Kidney epithelial cell (primary cell): ENCODE measurements at regions not wholly inside any gene's neighbourhood (a gene's known extent, or its start where the extent isn't known, plus 50 kb on each side); places are given as distances from the start of the nearest gene placed in this dataset.

Experiments
- DNase-seq: peaks from one replicate; pipeline ENCODE4 v3.0.0-alpha.2; 2010; ENCODE audit warnings: low read depth
- H3K27me3 ChIP-seq: 2 replicates; pipeline ENCODE4 v1.6.0; 2011; ENCODE audit warnings: low read length; ENCODE audit not compliant: control insufficient read depth, insufficient read depth
- H3K36me3 ChIP-seq: 2 replicates; pipeline ENCODE4 v1.5.1; 2011; ENCODE audit warnings: low read length; ENCODE audit not compliant: control insufficient read depth, insufficient read depth
- H3K4me3 ChIP-seq: 2 replicates; pipeline ENCODE4 v1.5.1; 2011; ENCODE audit warnings: low read depth, mild to moderate bottlenecking, control low read depth, low read length
- TF ChIP-seq, protein P1 (sequence below): IDR thresholded peaks from 2 replicates; pipeline ENCODE4 v1.5.1; 2011; ENCODE audit warnings: mild to moderate bottlenecking, moderate library complexity, low read length, control low read depth, inconsistent platforms; ENCODE audit not compliant: insufficient read depth, poor library complexity, severe bottlenecking

DNA sequence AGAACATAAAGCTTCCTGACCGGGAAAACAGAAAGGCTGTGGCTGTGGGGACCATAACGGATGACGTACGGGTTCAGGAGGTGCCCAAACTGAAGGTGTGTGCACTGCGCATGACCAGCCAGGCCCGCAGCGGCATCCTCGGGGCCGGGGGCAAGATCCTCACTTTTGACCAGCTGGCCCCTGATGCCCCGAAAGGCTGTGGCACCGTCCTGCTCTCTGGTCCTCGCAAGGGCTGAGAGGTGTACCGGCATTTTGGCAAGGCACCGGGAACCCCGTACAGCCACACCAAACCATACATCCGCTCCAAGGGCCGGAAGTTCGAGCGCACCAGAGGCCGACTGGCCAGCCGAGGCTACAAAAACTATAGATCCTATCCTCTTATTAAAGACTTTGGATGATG, 179.3 kb downstream of the PTN start:
- Histone ChIP-seq H3K4me3 (no peak overlapping the region), H3K36me3 (no peaks in the 10 kb centered on the region), H3K27me3 (no peaks in the 10 kb centered on the region)
- TF ChIP-seq, protein P1, sequence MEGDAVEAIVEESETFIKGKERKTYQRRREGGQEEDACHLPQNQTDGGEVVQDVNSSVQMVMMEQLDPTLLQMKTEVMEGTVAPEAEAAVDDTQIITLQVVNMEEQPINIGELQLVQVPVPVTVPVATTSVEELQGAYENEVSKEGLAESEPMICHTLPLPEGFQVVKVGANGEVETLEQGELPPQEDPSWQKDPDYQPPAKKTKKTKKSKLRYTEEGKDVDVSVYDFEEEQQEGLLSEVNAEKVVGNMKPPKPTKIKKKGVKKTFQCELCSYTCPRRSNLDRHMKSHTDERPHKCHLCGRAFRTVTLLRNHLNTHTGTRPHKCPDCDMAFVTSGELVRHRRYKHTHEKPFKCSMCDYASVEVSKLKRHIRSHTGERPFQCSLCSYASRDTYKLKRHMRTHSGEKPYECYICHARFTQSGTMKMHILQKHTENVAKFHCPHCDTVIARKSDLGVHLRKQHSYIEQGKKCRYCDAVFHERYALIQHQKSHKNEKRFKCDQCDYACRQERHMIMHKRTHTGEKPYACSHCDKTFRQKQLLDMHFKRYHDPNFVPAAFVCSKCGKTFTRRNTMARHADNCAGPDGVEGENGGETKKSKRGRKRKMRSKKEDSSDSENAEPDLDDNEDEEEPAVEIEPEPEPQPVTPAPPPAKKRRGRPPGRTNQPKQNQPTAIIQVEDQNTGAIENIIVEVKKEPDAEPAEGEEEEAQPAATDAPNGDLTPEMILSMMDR = no peak
- DNase-seq = no peak

DNA sequence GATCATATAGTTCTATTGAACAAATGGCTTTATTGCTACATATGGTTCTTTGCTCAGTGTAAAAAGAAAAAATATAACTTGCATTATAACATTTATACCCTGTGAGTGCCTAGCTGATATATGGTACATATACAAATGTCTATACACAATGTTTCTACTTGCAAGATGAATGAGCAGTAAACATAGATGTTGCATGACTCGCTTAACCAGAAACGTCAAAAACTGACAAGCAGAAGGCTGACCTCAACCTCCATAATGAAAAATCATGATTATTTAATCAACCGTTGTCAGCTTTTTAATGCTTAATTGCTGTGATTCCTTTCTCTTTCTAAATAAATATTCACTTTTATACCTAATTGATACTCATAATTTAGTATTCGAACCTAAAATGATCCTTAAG, 183.3 kb downstream of the PTN start:
- Histone ChIP-seq H3K4me3 (no peak overlapping the region), H3K27me3 (no peaks in the 10 kb centered on the region), H3K36me3 (no peaks in the 10 kb centered on the region)
- TF ChIP-seq, protein P1 = no peak
- DNase-seq = no peak

DNA sequence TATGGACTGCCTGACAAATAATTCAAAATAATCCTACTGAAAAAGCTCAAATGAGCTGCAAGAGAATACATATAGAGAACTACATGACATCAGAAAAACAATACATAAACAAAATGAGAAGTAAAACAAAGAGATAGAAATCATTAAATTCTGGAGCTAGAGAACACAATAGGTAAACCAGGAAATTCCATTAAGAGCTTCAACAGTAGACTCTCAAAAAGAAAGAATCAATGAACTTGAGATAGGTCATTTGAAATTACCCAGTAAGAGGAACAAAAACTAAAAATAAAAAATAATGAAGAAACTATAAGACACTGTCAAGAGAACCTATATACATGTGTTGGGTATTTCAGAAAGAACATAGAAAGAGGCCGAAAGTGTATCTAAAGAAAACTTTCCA, 186.3 kb downstream of the PTN start:
- Histone ChIP-seq H3K27me3 (no peaks in the 10 kb centered on the region), H3K4me3 (no peak overlapping the region), H3K36me3 (no peaks in the 10 kb centered on the region)
- DNase-seq = no peak
- TF ChIP-seq, protein P1 = no peak

- no peak overlapping the region for H3K4me3 ChIP-seq
- H3K27me3 ChIP-seq = no peaks in the 10 kb centered on the region
- no peaks in the 10 kb centered on the region for H3K36me3 ChIP-seq
Measured at GRCh38 chr7:137151690-137152052, 191.9 kb downstream of the PTN start.

DNA sequence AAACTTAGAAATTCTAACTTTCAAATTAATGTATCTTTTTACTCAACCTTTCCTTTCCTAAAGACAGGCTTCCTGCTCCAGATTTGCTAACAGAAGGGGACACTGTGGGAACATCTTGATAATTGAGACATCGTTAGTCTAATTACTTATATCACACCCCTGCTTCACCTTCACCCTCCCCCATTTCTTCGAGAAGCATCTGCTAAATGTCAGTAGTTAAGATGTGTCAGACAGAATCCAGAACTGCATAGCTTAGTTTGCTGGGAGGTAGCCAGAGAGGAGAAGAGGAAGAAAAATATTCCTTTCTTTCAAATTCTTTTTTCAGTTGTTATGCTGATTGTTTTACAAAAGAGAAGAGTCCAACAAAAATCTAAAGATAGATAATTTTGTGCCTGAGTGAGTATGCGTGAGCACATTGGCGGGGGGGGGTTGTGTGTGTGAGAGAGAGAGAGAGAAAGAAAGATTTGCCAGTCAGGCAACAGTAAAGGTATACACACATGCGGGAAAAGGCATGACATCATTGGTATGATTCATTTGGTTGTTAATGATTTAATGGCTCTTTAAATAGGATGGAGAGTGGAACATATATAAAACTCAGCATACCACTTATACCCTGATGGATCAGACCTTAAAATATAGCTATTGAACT, 192.4 kb downstream of the PTN start:
- no peak for DNase-seq
- Histone ChIP-seq H3K4me3 (no peak overlapping the region), H3K27me3 (no peaks in the 10 kb centered on the region), H3K36me3 (no peaks in the 10 kb centered on the region)
- TF ChIP-seq, protein P1 = no peak

More at GRCh38 chr7:137151690-137152052, 191.9 kb downstream of the PTN start:
- TF ChIP-seq, protein P1 = no peak
- DNase-seq = no peak

DNA sequence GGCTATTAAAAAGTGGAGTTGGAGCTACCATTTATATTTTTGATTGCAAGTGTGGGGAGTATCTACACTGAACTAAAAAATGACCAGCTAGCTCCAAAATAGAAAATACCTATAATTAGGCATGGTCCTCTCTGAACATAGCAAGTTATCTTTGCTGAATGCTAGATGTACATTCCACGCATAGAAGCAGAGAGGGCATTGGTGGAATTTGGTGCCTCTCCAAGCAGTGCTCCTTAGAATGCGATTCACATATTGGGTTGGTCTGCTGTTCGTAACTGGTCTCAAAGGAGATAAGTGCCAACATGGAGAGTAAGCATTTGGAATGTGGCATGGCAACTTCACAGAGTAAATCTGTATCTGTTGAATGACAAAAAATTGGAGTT, 196.2 kb downstream of the PTN start:
- Histone ChIP-seq H3K36me3 (no peaks in the 10 kb centered on the region), H3K4me3 (no peak overlapping the region), H3K27me3 (no peaks in the 10 kb centered on the region)
- no peak for DNase-seq
- TF ChIP-seq, protein P1 = no peak
